HEK293 (cell line): ENCODE measurements at regions not wholly inside any gene's neighbourhood (a gene's known extent, or its start where the extent isn't known, plus 50 kb on each side); places are given as distances from the start of the nearest gene placed in this dataset.

ENCODE experiments used
- CTCF ChIA-PET: fragments of 350-600 bp; formaldehyde crosslinking; extraction: SDS; loops from one replicate; lab custom pipeline; 2021; ENCODE audit warnings: antibody characterized with exemption; lab: Yijun Ruan, JAX
- POLR2A ChIA-PET: fragments of 300-600 bp; formaldehyde crosslinking; extraction: SDS; loops from one replicate; lab custom pipeline; 2020; ENCODE audit warnings: antibody characterized with exemption, inconsistent platforms; lab: Yijun Ruan, JAX
- H3K27ac ChIP-seq: fragments of 200-500 bp; sonication (Bioruptor generic); 2 replicates; pipeline ENCODE4 v1.5.1; 2014; ENCODE audit warnings: low read depth, low read length, control low read depth, inconsistent platforms; ENCODE audit errors: extremely low read depth
- H3K36me3 ChIP-seq, 2 experiments: fragments of 200-500 bp in 1 of 2; sonication (Bioruptor generic) in 1 of 2; 1 replicate in 1 of 2; 2 replicates in 1 of 2; pipeline ENCODE4 v1.5.1; 2014 to 2017; ENCODE audit warnings: inconsistent platforms in 2 of 2, low read length in 2 of 2; ENCODE audit not compliant: control insufficient read depth in 2 of 2, insufficient read depth in 1 of 2
- H3K4me1 ChIP-seq: fragments of 200-500 bp; sonication (Bioruptor generic); 2 replicates; pipeline ENCODE4 v1.5.1; 2014; ENCODE audit warnings: mild to moderate bottlenecking, low read length, inconsistent platforms; ENCODE audit not compliant: control insufficient read depth, insufficient read depth
- H3K4me3 ChIP-seq: 2 replicates; pipeline ENCODE4 v1.5.1; 2011; ENCODE audit warnings: low read depth, mild to moderate bottlenecking, control low read depth, low read length, moderate library complexity
- H3K9me3 ChIP-seq: fragments of 200-500 bp; sonication (Bioruptor generic); 2 replicates; pipeline ENCODE4 v1.5.1; 2014; ENCODE audit warnings: low read depth, low read length, inconsistent platforms; ENCODE audit not compliant: control insufficient read depth, insufficient read depth
- BCL11A ChIP-seq: fragments of 450-650 bp; formaldehyde crosslinking; IDR thresholded peaks from 2 replicates; pipeline ENCODE4 v1.5.1; 2016; ENCODE audit warnings: low read depth, missing biosample characterization, missing genetic modification characterization
- KLF10 ChIP-seq: fragments of 450-650 bp; IDR thresholded peaks from 2 replicates; pipeline ENCODE4 v1.5.1; 2018; ENCODE audit warnings: missing biosample characterization, mild to moderate bottlenecking, missing genetic modification characterization
- KLF17 ChIP-seq: fragments of 450-650 bp; formaldehyde crosslinking; IDR thresholded peaks from 2 replicates; pipeline ENCODE4 v1.5.1; 2016; ENCODE audit warnings: missing biosample characterization, missing genetic modification characterization
- OSR2 ChIP-seq: fragments of 450-650 bp; formaldehyde crosslinking; IDR thresholded peaks from 2 replicates; pipeline ENCODE4 v1.5.1; 2016; ENCODE audit warnings: missing biosample characterization, missing genetic modification characterization
- PRDM4 ChIP-seq: fragments of 450-650 bp; formaldehyde crosslinking; IDR thresholded peaks from 2 replicates; pipeline ENCODE4 v1.5.1; 2017; ENCODE audit warnings: missing biosample characterization, missing genetic modification characterization
- REPIN1 ChIP-seq: fragments of 450-650 bp; formaldehyde crosslinking; IDR thresholded peaks from 2 replicates; pipeline ENCODE4 v1.5.1; 2017; ENCODE audit warnings: missing biosample characterization, missing genetic modification characterization, low read depth
- ZBTB17 ChIP-seq: fragments of 450-650 bp; formaldehyde crosslinking; IDR thresholded peaks from 2 replicates; pipeline ENCODE4 v1.5.1; 2016; ENCODE audit warnings: missing biosample characterization, missing genetic modification characterization
- ZFP69B ChIP-seq: fragments of 450-650 bp; formaldehyde crosslinking; IDR thresholded peaks from 2 replicates; pipeline ENCODE4 v1.5.1; 2016; ENCODE audit warnings: missing biosample characterization, missing genetic modification characterization
- ZIC2 ChIP-seq: fragments of 450-650 bp; formaldehyde crosslinking; IDR thresholded peaks from 2 replicates; pipeline ENCODE4 v1.5.1; 2016; ENCODE audit warnings: missing biosample characterization, missing genetic modification characterization
- ZNF10 ChIP-seq: fragments of 450-650 bp; formaldehyde crosslinking; IDR thresholded peaks from 2 replicates; pipeline ENCODE4 v1.5.1; 2017; ENCODE audit warnings: missing biosample characterization, missing genetic modification characterization
- ZNF112 ChIP-seq: fragments of 450-650 bp; formaldehyde crosslinking; IDR thresholded peaks from 2 replicates; pipeline ENCODE4 v1.5.0; 2017; ENCODE audit warnings: missing biosample characterization, missing genetic modification characterization
- ZNF138 ChIP-seq: fragments of 450-650 bp; formaldehyde crosslinking; IDR thresholded peaks from 2 replicates; pipeline ENCODE4 v1.5.1; 2016; ENCODE audit warnings: missing biosample characterization, missing genetic modification characterization, borderline replicate concordance
- ZNF140 ChIP-seq: fragments of 450-650 bp; formaldehyde crosslinking; IDR thresholded peaks from 2 replicates; pipeline ENCODE4 v1.5.1; 2016; ENCODE audit warnings: missing biosample characterization, missing genetic modification characterization
- ZNF155 ChIP-seq: fragments of 450-650 bp; formaldehyde crosslinking; IDR thresholded peaks from 2 replicates; pipeline ENCODE4 v1.5.1; 2016; ENCODE audit warnings: missing biosample characterization, missing genetic modification characterization
- ZNF157 ChIP-seq: fragments of 450-650 bp; formaldehyde crosslinking; IDR thresholded peaks from 2 replicates; pipeline ENCODE4 v1.5.1; 2016; ENCODE audit warnings: missing biosample characterization, missing genetic modification characterization
- ZNF2 ChIP-seq: fragments of 450-650 bp; formaldehyde crosslinking; IDR thresholded peaks from 2 replicates; pipeline ENCODE4 v1.5.1; 2016; ENCODE audit warnings: missing biosample characterization, missing genetic modification characterization
- ZNF223 ChIP-seq: fragments of 450-650 bp; formaldehyde crosslinking; IDR thresholded peaks from 2 replicates; pipeline ENCODE4 v1.5.1; 2016; ENCODE audit warnings: missing biosample characterization, missing genetic modification characterization
- ZNF280D ChIP-seq: fragments of 450-650 bp; formaldehyde crosslinking; IDR thresholded peaks from 2 replicates; pipeline ENCODE4 v1.5.1; 2016; ENCODE audit warnings: missing biosample characterization, missing genetic modification characterization
- ZNF292 ChIP-seq: fragments of 450-650 bp; formaldehyde crosslinking; IDR thresholded peaks from 2 replicates; pipeline ENCODE4 v1.5.1; 2016; ENCODE audit warnings: low read depth, missing biosample characterization, missing genetic modification characterization, borderline replicate concordance
- ZNF350 ChIP-seq: fragments of 450-650 bp; formaldehyde crosslinking; IDR thresholded peaks from 2 replicates; pipeline ENCODE4 v1.5.0; 2017; ENCODE audit warnings: missing biosample characterization, mild to moderate bottlenecking, missing genetic modification characterization
- ZNF362 ChIP-seq: fragments of 450-650 bp; formaldehyde crosslinking; IDR thresholded peaks from 2 replicates; pipeline ENCODE4 v1.5.1; 2016; ENCODE audit warnings: missing biosample characterization, missing genetic modification characterization
- ZNF416 ChIP-seq: fragments of 450-650 bp; formaldehyde crosslinking; IDR thresholded peaks from 2 replicates; pipeline ENCODE4 v1.5.1; 2016; ENCODE audit warnings: missing biosample characterization, missing genetic modification characterization
- ZNF571 ChIP-seq: fragments of 450-650 bp; formaldehyde crosslinking; IDR thresholded peaks from 2 replicates; pipeline ENCODE4 v1.5.0; 2017; ENCODE audit warnings: missing biosample characterization, missing genetic modification characterization
- ZNF626 ChIP-seq: fragments of 450-650 bp; sonication (Bioruptor Pico); formaldehyde crosslinking; IDR thresholded peaks from 2 replicates; pipeline ENCODE4 v1.5.1; 2018; ENCODE audit warnings: missing biosample characterization, missing genetic modification characterization, inconsistent platforms
- ZSCAN30 ChIP-seq: fragments of 450-650 bp; IDR thresholded peaks from 2 replicates; pipeline ENCODE4 v1.5.1; 2018; ENCODE audit warnings: missing biosample characterization, mild to moderate bottlenecking, missing genetic modification characterization, moderate library complexity
- TF ChIP-seq, protein P1 (sequence below): fragments of 450-650 bp; formaldehyde crosslinking; IDR thresholded peaks from 2 replicates; pipeline ENCODE4 v1.5.1; 2016; ENCODE audit warnings: missing biosample characterization, missing genetic modification characterization
- TF ChIP-seq, protein P2 (sequence below): fragments of 450-650 bp; formaldehyde crosslinking; IDR thresholded peaks from 2 replicates; pipeline ENCODE4; 2016; ENCODE audit warnings: missing biosample characterization, missing genetic modification characterization

DNA sequence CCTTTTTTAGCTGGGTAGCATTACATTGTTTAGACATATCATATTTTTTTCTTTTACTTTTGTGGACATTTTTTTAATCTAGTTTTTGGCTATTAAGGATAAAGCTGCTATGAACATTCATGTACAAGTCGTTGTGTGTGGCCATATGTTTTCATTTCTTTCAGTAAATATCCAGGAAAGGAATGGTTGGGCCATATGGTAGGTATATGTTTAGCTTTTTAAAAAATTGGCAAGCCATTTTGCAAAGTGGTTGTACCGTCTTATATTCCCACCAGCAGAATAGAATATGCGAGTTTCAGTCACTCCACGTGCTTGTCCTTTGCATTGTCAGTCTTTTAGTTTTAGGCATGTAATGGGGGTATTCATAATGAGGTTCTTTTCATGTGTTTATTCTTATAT, 106.3 kb upstream of the NOX3 start:
- no peaks in the 10 kb centered on the region for H3K9me3 ChIP-seq
- CTCF ChIA-PET, result no interaction called here
- H3K4me3 ChIP-seq, result no peak overlapping the region
- POLR2A ChIA-PET, result no interaction called here
- H3K36me3 ChIP-seq, result no peaks in the 10 kb centered on the region
- no peak overlapping the region for H3K27ac ChIP-seq
- no peaks in the 10 kb centered on the region for H3K4me1 ChIP-seq
- TF ChIP-seq ZNF362 (tag by site-specific recombination) (no peak), ZIC2 (tag by site-specific recombination) (no peak), ZNF350 (no peak), ZNF10 (tag by site-specific recombination) (no peak), BCL11A (no peak), KLF17 (tag by site-specific recombination) (no peak), ZNF2 (tag by site-specific recombination) (no peak), ZNF416 (no peak), PRDM4 (tag by site-specific recombination) (no peak), ZNF140 (tag by site-specific recombination) (no peak), ZSCAN30 (tag by site-specific recombination) (no peak), ZFP69B (tag by site-specific recombination) (no peak), REPIN1 (tag by site-specific recombination) (no peak), ZBTB17 (tag by site-specific recombination) (no peak)
- TF ChIP-seq, protein P1, sequence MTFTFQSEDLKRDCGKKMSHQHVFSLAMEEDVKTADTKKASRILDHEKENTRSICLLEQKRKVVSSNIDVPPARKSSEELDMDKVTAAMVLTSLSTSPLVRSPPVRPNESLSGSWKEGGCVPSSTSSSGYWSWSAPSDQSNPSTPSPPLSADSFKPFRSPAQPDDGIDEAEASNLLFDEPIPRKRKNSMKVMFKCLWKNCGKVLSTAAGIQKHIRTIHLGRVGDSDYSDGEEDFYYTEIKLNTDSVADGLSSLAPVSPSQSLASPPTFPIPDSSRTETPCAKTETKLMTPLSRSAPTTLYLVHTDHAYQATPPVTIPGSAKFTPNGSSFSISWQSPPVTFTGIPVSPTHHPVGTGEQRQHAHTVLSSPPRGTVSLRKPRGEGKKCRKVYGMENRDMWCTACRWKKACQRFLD (tag by site-specific recombination), result no peak
- TF ChIP-seq, all 188 proteins: peak for 0

DNA sequence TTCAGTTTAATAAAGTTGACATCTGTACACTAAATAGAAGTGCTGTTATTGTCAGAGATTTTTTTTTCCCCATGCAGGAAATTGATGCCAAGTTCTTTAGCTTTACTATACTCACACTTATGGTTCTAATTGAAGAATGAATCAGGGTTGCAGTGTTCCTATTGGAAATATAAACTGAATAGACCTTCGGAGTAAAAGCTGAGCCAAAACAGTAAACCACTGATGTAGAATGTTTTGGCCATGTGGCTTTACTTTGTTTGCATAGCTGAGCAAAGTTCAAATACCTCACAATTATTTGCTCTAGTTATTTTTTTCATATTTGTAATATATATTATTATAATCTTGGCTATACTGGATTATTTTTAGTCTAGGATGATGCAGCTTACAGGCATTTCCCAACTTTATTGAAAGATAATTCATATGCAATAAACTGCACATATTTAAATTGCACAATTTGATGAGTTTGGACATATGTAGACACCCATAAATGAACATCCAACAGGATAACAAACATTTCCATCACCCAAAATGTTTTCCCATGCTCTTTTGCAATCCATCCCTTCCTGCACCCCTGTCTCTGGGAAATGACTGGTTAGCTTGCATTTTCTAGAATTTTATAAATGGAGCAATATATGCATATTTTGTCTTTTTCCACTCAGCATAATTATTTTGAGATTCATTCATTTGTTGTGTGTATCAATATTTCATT, 105.8 kb upstream of the NOX3 start:
- CTCF ChIA-PET, result interaction anchor here (0.6 kb wide), 1 partner anchor 678 kb away, joined by 3 read pairs; no protein-coding TSS in a partner anchor
- TF ChIP-seq ZNF155 (tag by site-specific recombination) (no peak), ZNF292 (tag by site-specific recombination) (no peak), ZNF626 (tag by site-specific recombination) (no peak), ZNF280D (tag by site-specific recombination) (no peak), ZNF157 (tag by site-specific recombination) (no peak), ZNF138 (tag by site-specific recombination) (no peak), ZNF223 (tag by site-specific recombination) (no peak), ZNF571 (tag by site-specific recombination) (no peak), ZNF112 (tag by site-specific recombination) (no peak), OSR2 (tag by site-specific recombination) (no peak), KLF10 (tag by site-specific recombination) (no peak)
- TF ChIP-seq, protein P2, sequence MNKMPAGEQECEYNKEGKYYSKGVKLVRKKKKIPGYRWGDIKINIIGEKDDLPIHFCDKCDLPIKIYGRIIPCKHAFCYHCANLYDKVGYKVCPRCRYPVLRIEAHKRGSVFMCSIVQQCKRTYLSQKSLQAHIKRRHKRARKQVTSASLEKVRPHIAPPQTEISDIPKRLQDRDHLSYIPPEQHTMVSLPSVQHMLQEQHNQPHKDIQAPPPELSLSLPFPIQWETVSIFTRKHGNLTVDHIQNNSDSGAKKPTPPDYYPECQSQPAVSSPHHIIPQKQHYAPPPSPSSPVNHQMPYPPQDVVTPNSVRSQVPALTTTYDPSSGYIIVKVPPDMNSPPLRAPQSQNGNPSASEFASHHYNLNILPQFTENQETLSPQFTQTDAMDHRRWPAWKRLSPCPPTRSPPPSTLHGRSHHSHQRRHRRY (tag by site-specific recombination), result no peak

More for the DNA sequence above, 105.8 kb upstream of the NOX3 start:
- Histone ChIP-seq H3K4me1 (no peaks in the 10 kb centered on the region), H3K27ac (no peak overlapping the region), H3K36me3 (no peaks in the 10 kb centered on the region), H3K9me3 (no peaks in the 10 kb centered on the region), H3K4me3 (no peak overlapping the region)
- POLR2A ChIA-PET, result no interaction called here
